Right atrium auricular region (tissue), 2 donors: ENCODE measurements at regions not wholly inside any gene's neighbourhood (a gene's known extent, or its start where the extent isn't known, plus 50 kb on each side); places are given as distances from the start of the nearest gene placed in this dataset.

Experiments
- DNase-seq: peaks from one replicate; pipeline ENCODE4 v3.0.0-alpha.2; 2019; ENCODE audit warnings: low spot score
- H3K27ac ChIP-seq, 2 donors: fragments of 200-600 bp; sonication (generic); 1 replicate in 1 of 2; 2 replicates in 1 of 2; pipeline ENCODE4 v1.5.1; 2016 to 2019
- H3K27me3 ChIP-seq, 2 donors: fragments of 200-600 bp; sonication (generic); one replicate each; pipeline versions ENCODE4 v1.5.1 to v1.6.0; 2017 to 2019
- H3K36me3 ChIP-seq: fragments of 200-600 bp; sonication (generic); one replicate; pipeline ENCODE4 v1.5.1; 2016
- H3K4me1 ChIP-seq, 2 donors: fragments of 200-600 bp; sonication (generic); one replicate each; pipeline versions ENCODE4 v1.5.1 to v1.6.0; 2017 to 2019
- H3K4me3 ChIP-seq, 2 donors: fragments of 200-600 bp; sonication (generic); 1 replicate in 1 of 2; 2 replicates in 1 of 2; pipeline ENCODE4 v1.5.1; 2017 to 2019; ENCODE audit warnings: mild to moderate bottlenecking in 1 of 2, moderate library complexity in 1 of 2
- H3K9me3 ChIP-seq, 2 donors: fragments of 200-600 bp; sonication (generic); one replicate each; pipeline ENCODE4 v1.5.1; 2019
- CTCF ChIP-seq, 2 donors: fragments of 200-600 bp; sonication (generic); IDR thresholded peaks; one replicate each; pipeline ENCODE4 v1.5.1; 2019; ENCODE audit warnings: antibody characterized with exemption in 2 of 2

- no peak overlapping the region for H3K4me3 ChIP-seq
- no peaks in the 10 kb centered on the region for H3K9me3 ChIP-seq
- no peaks in the 10 kb centered on the region for H3K27me3 ChIP-seq
- no peak for DNase-seq
- TF ChIP-seq CTCF (IDR thresholded peaks at IDR 0.05) = no peak
- no peaks in the 10 kb centered on the region for H3K36me3 ChIP-seq
- H3K27ac ChIP-seq = no peak overlapping the region
- no peaks in the 10 kb centered on the region for H3K4me1 ChIP-seq
Measured at GRCh38 chr7:65317372-65317771, 56.3 kb upstream of the ZNF92 start.

- Histone ChIP-seq H3K36me3 (no peaks in the 10 kb centered on the region), H3K4me1 (peaks cover 0 to 3% of the 10 kb centered on the region in 2 donors), H3K9me3 (no peaks in the 10 kb centered on the region), H3K27ac (no peak overlapping the region), H3K4me3 (no peak overlapping the region), H3K27me3 (no peaks in the 10 kb centered on the region)
- no peak for DNase-seq
- no peak for TF ChIP-seq CTCF (IDR thresholded peaks at IDR 0.05)
Measured at GRCh38 chr7:65310761-65311160, 62.9 kb upstream of the ZNF92 start.

- Histone ChIP-seq H3K27me3 (no peaks in the 10 kb centered on the region), H3K9me3 (no peaks in the 10 kb centered on the region), H3K27ac (no peak overlapping the region), H3K36me3 (no peaks in the 10 kb centered on the region), H3K4me3 (no peak overlapping the region), H3K4me1 (peaks cover 0 to 3% of the 10 kb centered on the region in 2 donors)
- DNase-seq = no peak
- TF ChIP-seq CTCF (IDR thresholded peaks at IDR 0.05) = no peak
Measured at GRCh38 chr7:65308300-65308678, 65.4 kb upstream of the ZNF92 start.

- peak; percentile 64 to 89 for TF ChIP-seq CTCF (IDR thresholded peaks at IDR 0.05)
- Histone ChIP-seq H3K9me3 (no peaks in the 10 kb centered on the region), H3K4me1 (peaks cover 0 to 3% of the 10 kb centered on the region in 2 donors), H3K4me3 (no peak overlapping the region), H3K36me3 (no peaks in the 10 kb centered on the region), H3K27me3 (no peaks in the 10 kb centered on the region), H3K27ac (no peak overlapping the region)
- no peak for DNase-seq
Measured at GRCh38 chr7:65307651-65308299, 65.9 kb upstream of the ZNF92 start.

- Histone ChIP-seq H3K36me3 (no peaks in the 10 kb centered on the region), H3K4me3 (no peak overlapping the region), H3K27me3 (no peaks in the 10 kb centered on the region), H3K4me1 (peaks cover 0 to 3% of the 10 kb centered on the region in 2 donors), H3K27ac (no peak overlapping the region), H3K9me3 (no peaks in the 10 kb centered on the region)
- TF ChIP-seq CTCF (IDR thresholded peaks at IDR 0.05) = no peak
- no peak for DNase-seq
Measured at GRCh38 chr7:65304175-65304574, 69.5 kb upstream of the ZNF92 start.

GRCh38 chr7:65302883-65303282 lies 70.8 kb upstream of the ZNF92 start:
- no peaks in the 10 kb centered on the region for H3K27me3 ChIP-seq

More at GRCh38 chr7:65302883-65303282, 70.8 kb upstream of the ZNF92 start:
- peaks cover 0 to 3% of the 10 kb centered on the region in 2 donors for H3K4me1 ChIP-seq
- no peak for DNase-seq
- H3K9me3 ChIP-seq = no peaks in the 10 kb centered on the region
- no peak overlapping the region for H3K27ac ChIP-seq
- H3K4me3 ChIP-seq = no peak overlapping the region
- TF ChIP-seq CTCF (IDR thresholded peaks at IDR 0.05) = no peak
- no peaks in the 10 kb centered on the region for H3K36me3 ChIP-seq
